Parathyroid adenoma (tissue), 2 donors: ENCODE measurements at regions not wholly inside any gene's neighbourhood (a gene's known extent, or its start where the extent isn't known, plus 50 kb on each side); places are given as distances from the start of the nearest gene placed in this dataset.

ENCODE experiments used
- H2AFZ ChIP-seq: fragments of 300-600 bp; sonication (generic); one replicate; pipeline ENCODE4 v1.7.0; 2017; ENCODE audit warnings: antibody characterized with exemption, mild to moderate bottlenecking
- H3K27ac ChIP-seq: fragments of 300-600 bp; sonication (generic); one replicate; pipeline ENCODE4 v1.7.0; 2017
- H3K27me3 ChIP-seq: fragments of 300-600 bp; sonication (generic); one replicate; pipeline ENCODE4 v1.7.0; 2017; ENCODE audit warnings: low read length; ENCODE audit not compliant: control insufficient read depth, insufficient read depth
- H3K36me3 ChIP-seq: fragments of 300-600 bp; sonication (generic); one replicate; pipeline ENCODE4 v1.7.0; 2017; ENCODE audit warnings: low read length; ENCODE audit not compliant: control insufficient read depth, insufficient read depth
- H3K4me1 ChIP-seq: fragments of 300-600 bp; sonication (generic); one replicate; pipeline ENCODE4 v1.7.0; 2017; ENCODE audit warnings: control low read depth
- H3K4me2 ChIP-seq: fragments of 300-600 bp; sonication (generic); one replicate; pipeline ENCODE4 v1.7.0; 2017; ENCODE audit warnings: low read length
- H3K4me3 ChIP-seq: fragments of 300-600 bp; sonication (generic); one replicate; pipeline ENCODE4 v1.7.0; 2017; ENCODE audit warnings: low read depth, low read length
- H3K79me2 ChIP-seq: fragments of 300-600 bp; sonication (generic); one replicate; pipeline ENCODE4 v1.7.0; 2017; ENCODE audit warnings: control low read depth
- H3K9ac ChIP-seq: fragments of 300-600 bp; sonication (generic); one replicate; pipeline ENCODE4 v1.7.0; 2017; ENCODE audit warnings: mild to moderate bottlenecking
- H3K9me3 ChIP-seq: fragments of 300-600 bp; sonication (generic); one replicate; pipeline ENCODE4 v1.7.0; 2017; ENCODE audit warnings: low read length; ENCODE audit not compliant: control insufficient read depth
- TF ChIP-seq, protein P1 (sequence below): fragments of 300-600 bp; sonication (generic); IDR thresholded peaks from one replicate; pipeline ENCODE4 v1.7.0; 2017; ENCODE audit warnings: antibody characterized with exemption, mild to moderate bottlenecking
- donor health status: primary hyperparathyroidism.

- TF ChIP-seq, protein P1, sequence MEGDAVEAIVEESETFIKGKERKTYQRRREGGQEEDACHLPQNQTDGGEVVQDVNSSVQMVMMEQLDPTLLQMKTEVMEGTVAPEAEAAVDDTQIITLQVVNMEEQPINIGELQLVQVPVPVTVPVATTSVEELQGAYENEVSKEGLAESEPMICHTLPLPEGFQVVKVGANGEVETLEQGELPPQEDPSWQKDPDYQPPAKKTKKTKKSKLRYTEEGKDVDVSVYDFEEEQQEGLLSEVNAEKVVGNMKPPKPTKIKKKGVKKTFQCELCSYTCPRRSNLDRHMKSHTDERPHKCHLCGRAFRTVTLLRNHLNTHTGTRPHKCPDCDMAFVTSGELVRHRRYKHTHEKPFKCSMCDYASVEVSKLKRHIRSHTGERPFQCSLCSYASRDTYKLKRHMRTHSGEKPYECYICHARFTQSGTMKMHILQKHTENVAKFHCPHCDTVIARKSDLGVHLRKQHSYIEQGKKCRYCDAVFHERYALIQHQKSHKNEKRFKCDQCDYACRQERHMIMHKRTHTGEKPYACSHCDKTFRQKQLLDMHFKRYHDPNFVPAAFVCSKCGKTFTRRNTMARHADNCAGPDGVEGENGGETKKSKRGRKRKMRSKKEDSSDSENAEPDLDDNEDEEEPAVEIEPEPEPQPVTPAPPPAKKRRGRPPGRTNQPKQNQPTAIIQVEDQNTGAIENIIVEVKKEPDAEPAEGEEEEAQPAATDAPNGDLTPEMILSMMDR = no peak
- H3K27ac ChIP-seq = no peak overlapping the region
- no peak overlapping the region for H3K9ac ChIP-seq
- no peaks in the 10 kb centered on the region for H3K27me3 ChIP-seq
- H3K9me3 ChIP-seq = no peaks in the 10 kb centered on the region
- H3K4me3 ChIP-seq = no peak overlapping the region
- no peaks in the 10 kb centered on the region for H3K79me2 ChIP-seq
- H2AFZ ChIP-seq = no peak overlapping the region
- no peaks in the 10 kb centered on the region for H3K36me3 ChIP-seq
- H3K4me1 ChIP-seq = no peaks in the 10 kb centered on the region
- no peak overlapping the region for H3K4me2 ChIP-seq
These were observed 511.4 kb upstream of the MCTP2 start for GRCh38 chr15:93719921-93720351.

DNA sequence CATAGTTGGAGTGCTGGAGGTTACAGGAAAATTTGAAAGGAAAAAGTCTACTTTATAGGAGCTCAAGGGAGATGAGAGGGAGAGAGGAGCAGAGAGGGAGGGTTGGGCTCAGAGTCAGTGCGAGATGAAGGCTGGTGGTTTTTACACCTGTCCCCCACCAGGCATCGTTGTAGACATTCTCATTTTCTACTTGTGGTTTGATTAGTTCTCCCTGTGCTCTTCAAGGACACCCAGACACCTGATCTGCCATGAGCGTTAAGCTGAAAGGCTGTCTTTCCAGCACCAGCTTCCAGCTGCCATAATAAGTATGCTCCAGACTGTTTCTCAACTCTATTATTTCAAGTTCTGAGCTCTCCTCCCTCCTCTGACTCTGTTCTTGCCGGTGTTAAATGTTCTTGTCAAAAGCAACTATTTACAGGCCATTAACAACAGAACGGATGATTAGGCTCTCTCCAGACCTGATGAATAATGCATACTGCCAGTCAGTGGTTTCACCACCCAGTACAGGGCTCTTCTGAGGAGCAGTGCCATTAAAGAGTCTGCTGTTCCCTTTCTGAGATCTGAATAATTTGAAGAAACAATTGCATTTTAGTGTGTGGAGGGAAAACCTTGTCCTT is 514.6 kb upstream of the MCTP2 start:
- no peak overlapping the region for H3K4me2 ChIP-seq
- H3K79me2 ChIP-seq = no peaks in the 10 kb centered on the region
- no peaks in the 10 kb centered on the region for H3K27me3 ChIP-seq
- H3K4me3 ChIP-seq = no peak overlapping the region
- H3K4me1 ChIP-seq = no peaks in the 10 kb centered on the region
- no peak overlapping the region for H2AFZ ChIP-seq
- no peak overlapping the region for H3K27ac ChIP-seq
- H3K36me3 ChIP-seq = no peaks in the 10 kb centered on the region
- TF ChIP-seq, protein P1 = no peak
- H3K9me3 ChIP-seq = no peaks in the 10 kb centered on the region
- H3K9ac ChIP-seq = no peak overlapping the region

DNA sequence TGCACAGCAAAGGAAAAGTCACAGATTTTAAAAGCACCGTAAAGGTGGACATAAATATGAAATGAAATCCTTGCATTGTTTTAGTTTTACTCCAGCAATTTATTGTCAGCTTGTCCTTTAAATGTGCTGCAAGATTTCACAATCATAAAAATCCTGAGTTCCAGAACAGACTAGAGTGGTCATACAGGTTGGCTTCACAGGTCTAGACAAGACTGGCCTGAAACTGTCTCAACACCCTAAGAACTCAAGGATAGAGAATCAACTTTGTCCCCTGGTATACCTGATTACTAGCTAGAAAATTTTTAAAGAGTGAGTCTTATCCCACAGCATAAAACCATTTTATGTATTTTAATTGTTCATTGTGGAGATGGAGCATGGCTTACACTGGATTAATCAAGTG is 521.7 kb upstream of the MCTP2 start:
- TF ChIP-seq, protein P1 = no peak
- Histone ChIP-seq H3K9ac (no peak overlapping the region), H2AFZ (no peak overlapping the region), H3K4me1 (no peaks in the 10 kb centered on the region), H3K4me2 (no peak overlapping the region), H3K36me3 (no peaks in the 10 kb centered on the region), H3K27ac (no peak overlapping the region), H3K9me3 (no peaks in the 10 kb centered on the region), H3K4me3 (no peak overlapping the region), H3K27me3 (no peaks in the 10 kb centered on the region), H3K79me2 (no peaks in the 10 kb centered on the region)

- H3K4me2 ChIP-seq = no peak overlapping the region
These were observed 522.5 kb upstream of the MCTP2 start for GRCh38 chr15:93708724-93709445.

More at GRCh38 chr15:93708724-93709445, 522.5 kb upstream of the MCTP2 start:
- no peaks in the 10 kb centered on the region for H3K27me3 ChIP-seq
- no peak overlapping the region for H3K27ac ChIP-seq
- no peaks in the 10 kb centered on the region for H3K79me2 ChIP-seq
- H3K9me3 ChIP-seq = no peaks in the 10 kb centered on the region
- TF ChIP-seq, protein P1 = no peak
- no peak overlapping the region for H2AFZ ChIP-seq
- no peak overlapping the region for H3K4me3 ChIP-seq
- H3K9ac ChIP-seq = no peak overlapping the region
- no peaks in the 10 kb centered on the region for H3K4me1 ChIP-seq
- no peaks in the 10 kb centered on the region for H3K36me3 ChIP-seq
